ENCODE measurements at regions not wholly inside any gene's neighbourhood (a gene's known extent, or its start where the extent isn't known, plus 50 kb on each side); places are given as distances from the start of the nearest gene placed in this dataset.

DNA sequence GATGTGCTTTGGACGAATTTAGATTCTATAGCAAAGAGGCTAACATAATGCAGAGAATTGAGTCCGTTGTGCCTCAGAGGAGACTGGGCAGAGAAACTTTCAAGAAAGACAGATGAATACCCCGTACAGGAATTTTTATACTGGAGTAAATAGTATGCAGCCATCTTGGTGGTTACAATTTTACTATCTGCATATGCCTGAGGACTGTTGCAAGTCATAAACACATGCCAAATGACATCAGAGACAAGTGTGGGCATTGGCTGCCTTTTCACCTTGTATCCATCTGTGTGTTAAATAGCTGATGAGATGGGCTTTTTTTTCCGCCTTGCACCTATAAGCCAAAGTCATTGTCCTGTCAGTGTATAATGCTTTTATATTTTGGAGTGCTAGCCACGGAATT lies 267.5 kb upstream of the SP4 start:
- Mint-ChIP-seq H3K9me3 (no peaks in the 10 kb centered on the region), H3K27me3 (peaks cover 34% of the 10 kb centered on the region), H3K4me1 (ENCODE audit: low read depth) (no peaks in the 10 kb centered on the region), H3K4me3 (no peak overlapping the region), H3K36me3 (ENCODE audit: low read depth) (no peaks in the 10 kb centered on the region), H3K27ac (no peak overlapping the region)
- Histone ChIP-seq H3K4me3 (ENCODE audit: low read length) (no peak overlapping the region), H3K36me3 (ENCODE audit: insufficient read depth, low read length) (no peaks in the 10 kb centered on the region), H3K27ac (ENCODE audit: low read depth in 1 of 2, low read length in 2 of 2) (no peak overlapping the region), H3K4me1 (ENCODE audit: insufficient read depth, low read length) (no peaks in the 10 kb centered on the region), H3K9me3 (ENCODE audit: control insufficient read depth in 1 of 2, insufficient read depth in 1 of 2, low read length in 2 of 2) (no peaks in the 10 kb centered on the region), H3K27me3 (ENCODE audit: control insufficient read depth in 1 of 2, insufficient read depth in 2 of 2, low read length in 2 of 2) (no peaks in the 10 kb centered on the region)
- intact Hi-C loops (cut with DNase I, micrococcal nuclease): no loop called here
- POLR2A ChIA-PET: no interaction called here
- CTCF ChIA-PET: no interaction called here
- no peak for DNase-seq
- TF ChIP-seq, protein P1, sequence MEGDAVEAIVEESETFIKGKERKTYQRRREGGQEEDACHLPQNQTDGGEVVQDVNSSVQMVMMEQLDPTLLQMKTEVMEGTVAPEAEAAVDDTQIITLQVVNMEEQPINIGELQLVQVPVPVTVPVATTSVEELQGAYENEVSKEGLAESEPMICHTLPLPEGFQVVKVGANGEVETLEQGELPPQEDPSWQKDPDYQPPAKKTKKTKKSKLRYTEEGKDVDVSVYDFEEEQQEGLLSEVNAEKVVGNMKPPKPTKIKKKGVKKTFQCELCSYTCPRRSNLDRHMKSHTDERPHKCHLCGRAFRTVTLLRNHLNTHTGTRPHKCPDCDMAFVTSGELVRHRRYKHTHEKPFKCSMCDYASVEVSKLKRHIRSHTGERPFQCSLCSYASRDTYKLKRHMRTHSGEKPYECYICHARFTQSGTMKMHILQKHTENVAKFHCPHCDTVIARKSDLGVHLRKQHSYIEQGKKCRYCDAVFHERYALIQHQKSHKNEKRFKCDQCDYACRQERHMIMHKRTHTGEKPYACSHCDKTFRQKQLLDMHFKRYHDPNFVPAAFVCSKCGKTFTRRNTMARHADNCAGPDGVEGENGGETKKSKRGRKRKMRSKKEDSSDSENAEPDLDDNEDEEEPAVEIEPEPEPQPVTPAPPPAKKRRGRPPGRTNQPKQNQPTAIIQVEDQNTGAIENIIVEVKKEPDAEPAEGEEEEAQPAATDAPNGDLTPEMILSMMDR (IDR thresholded peaks at IDR 0.05): no peak
- ATAC-seq (ENCODE audit: poor library complexity): no peak

DNA sequence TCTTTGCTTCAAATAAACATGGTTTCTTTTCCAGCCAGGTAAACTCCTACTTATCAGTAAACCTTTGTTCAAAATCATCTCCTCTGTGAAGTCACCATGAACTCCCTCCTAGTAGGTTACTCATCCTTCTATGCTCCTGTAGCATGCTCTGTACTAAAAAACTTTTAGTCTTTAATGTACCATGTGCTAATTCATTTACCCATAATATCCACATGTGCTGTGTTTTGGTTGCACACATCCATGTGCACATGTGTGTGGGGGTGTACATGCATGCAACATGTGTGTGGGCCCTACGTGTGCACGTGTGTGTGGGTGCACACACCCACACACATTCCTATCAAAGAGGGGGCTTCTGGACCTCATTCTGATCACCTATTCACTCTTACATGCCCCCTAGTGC lies 259.9 kb upstream of the SP4 start:
- Histone ChIP-seq H3K4me3 (ENCODE audit: low read length) (no peak overlapping the region), H3K27ac (ENCODE audit: low read depth in 1 of 2, low read length in 2 of 2) (no peak overlapping the region), H3K27me3 (ENCODE audit: control insufficient read depth in 1 of 2, insufficient read depth in 2 of 2, low read length in 2 of 2) (peaks cover 8 to 23% of the 10 kb centered on the region in 2 experiments), H3K4me1 (ENCODE audit: insufficient read depth, low read length) (no peaks in the 10 kb centered on the region), H3K36me3 (ENCODE audit: insufficient read depth, low read length) (no peaks in the 10 kb centered on the region), H3K9me3 (ENCODE audit: control insufficient read depth in 1 of 2, insufficient read depth in 1 of 2, low read length in 2 of 2) (no peaks in the 10 kb centered on the region)
- POLR2A ChIA-PET: no interaction called here
- TF ChIP-seq, protein P1 (IDR thresholded peaks at IDR 0.05): no peak
- Mint-ChIP-seq H3K36me3 (ENCODE audit: low read depth) (no peaks in the 10 kb centered on the region), H3K9me3 (no peaks in the 10 kb centered on the region), H3K4me1 (ENCODE audit: low read depth) (peaks cover 4% of the 10 kb centered on the region), H3K27ac (no peak overlapping the region), H3K4me3 (no peak overlapping the region), H3K27me3 (peaks cover 72% of the 10 kb centered on the region)
- DNase-seq: no peak
- no peak for ATAC-seq (ENCODE audit: poor library complexity)
- intact Hi-C loops (cut with DNase I, micrococcal nuclease): no loop called here
- CTCF ChIA-PET: no interaction called here

DNA sequence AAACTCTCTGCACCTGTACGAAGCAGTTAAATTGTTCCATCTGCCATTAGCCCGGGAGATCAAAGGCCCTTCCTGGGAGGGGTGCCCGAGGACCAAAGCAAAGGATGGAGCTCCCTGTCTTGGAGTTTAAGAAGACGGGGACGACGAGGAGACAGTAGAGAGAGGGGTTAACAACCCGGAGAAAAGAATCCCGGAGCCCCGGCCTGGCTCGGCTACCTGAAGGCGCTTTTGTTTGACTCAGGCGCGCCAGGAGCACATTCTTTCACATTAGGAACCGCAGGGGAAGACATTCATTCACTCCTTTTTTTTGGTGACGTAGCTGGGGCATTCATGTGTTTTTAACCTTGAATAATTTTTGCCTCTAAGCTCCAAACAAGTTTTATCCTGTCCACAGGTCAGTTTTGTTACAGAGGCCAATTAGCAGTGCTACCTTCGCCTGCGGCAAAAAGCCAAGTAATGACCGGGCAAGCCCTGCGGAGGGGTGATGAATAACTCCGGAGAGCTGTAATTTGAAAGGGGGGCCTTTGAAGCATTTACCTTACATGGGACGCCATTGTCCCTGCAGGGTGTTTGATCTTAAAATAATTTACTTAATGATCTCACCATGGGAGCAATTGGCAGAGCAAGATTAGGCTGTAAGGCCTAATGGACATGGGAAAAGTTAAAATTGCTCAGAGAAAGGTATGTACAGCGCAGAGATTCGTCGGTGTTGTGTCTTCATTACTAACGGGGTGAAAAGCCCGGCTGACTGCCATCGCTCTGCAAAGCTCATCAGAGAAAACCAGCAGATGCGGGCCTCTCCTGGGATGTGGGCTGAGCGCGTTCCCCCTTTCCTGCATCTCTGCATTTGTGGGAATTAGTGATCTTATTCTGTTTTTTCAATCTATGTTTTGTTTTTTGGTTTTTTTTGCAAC lies 258.0 kb upstream of the SP4 start:
- intact Hi-C loops (cut with DNase I, micrococcal nuclease): no loop called here
- peaks cover 4% of the 10 kb centered on the region for H3K4me1 Mint-ChIP-seq (ENCODE audit: low read depth)
- ChIA-PET CTCF (no interaction called here), POLR2A (no interaction called here)
- DNase-seq (no peak), ATAC-seq (ENCODE audit: poor library complexity) (no peak)
- no peaks in the 10 kb centered on the region for H3K9me3 Mint-ChIP-seq
- H3K36me3 Mint-ChIP-seq (ENCODE audit: low read depth): no peaks in the 10 kb centered on the region
- H3K9me3 ChIP-seq (ENCODE audit: control insufficient read depth in 1 of 2, insufficient read depth in 1 of 2, low read length in 2 of 2): no peaks in the 10 kb centered on the region
- no peak overlapping the region for H3K4me3 ChIP-seq (ENCODE audit: low read length)
- no peak overlapping the region for H3K27ac ChIP-seq (ENCODE audit: low read depth in 1 of 2, low read length in 2 of 2)
- TF ChIP-seq, protein P1 (IDR thresholded peaks at IDR 0.05): no peak
- no peak overlapping the region for H3K4me3 Mint-ChIP-seq
- peaks cover 77% of the 10 kb centered on the region for H3K27me3 Mint-ChIP-seq
- peaks cover 8 to 30% of the 10 kb centered on the region in 2 experiments for H3K27me3 ChIP-seq (ENCODE audit: control insufficient read depth in 1 of 2, insufficient read depth in 2 of 2, low read length in 2 of 2)
- H3K27ac Mint-ChIP-seq: no peak overlapping the region
- no peaks in the 10 kb centered on the region for H3K4me1 ChIP-seq (ENCODE audit: insufficient read depth, low read length)
- no peaks in the 10 kb centered on the region for H3K36me3 ChIP-seq (ENCODE audit: insufficient read depth, low read length)
